ENCODE measurements at regions not wholly inside any gene's neighbourhood (a gene's known extent, or its start where the extent isn't known, plus 50 kb on each side); places are given as distances from the start of the nearest gene placed in this dataset.

- TF ChIP-seq CTCF (IDR thresholded peaks at IDR 0.05; ENCODE audit: low read depth, low read length): no peak
- H3K4me3 ChIP-seq (ENCODE audit: low read depth, low read length): no peak overlapping the region
Observed at GRCh38 chr5:81820318-81820636, 69.4 kb upstream of the SSBP2 start.

GRCh38 chr5:81819556-81820317 lies 68.8 kb upstream of the SSBP2 start:
- H3K4me3 ChIP-seq (ENCODE audit: low read depth, low read length): no peak overlapping the region
- no peak for TF ChIP-seq CTCF (IDR thresholded peaks at IDR 0.05; ENCODE audit: low read depth, low read length)

- H3K4me3 ChIP-seq (ENCODE audit: low read depth, low read length): no peak overlapping the region
- no peak for TF ChIP-seq CTCF (IDR thresholded peaks at IDR 0.05; ENCODE audit: low read depth, low read length)
Observed at GRCh38 chr5:81817980-81818379, 67.1 kb upstream of the SSBP2 start.

- no peak overlapping the region for H3K4me3 ChIP-seq (ENCODE audit: low read depth, low read length)
- TF ChIP-seq CTCF (IDR thresholded peaks at IDR 0.05; ENCODE audit: low read depth, low read length): no peak
Observed at GRCh38 chr5:81817086-81817485, 66.2 kb upstream of the SSBP2 start.

GRCh38 chr5:81815321-81815720 lies 64.4 kb upstream of the SSBP2 start:
- no peak for TF ChIP-seq CTCF (IDR thresholded peaks at IDR 0.05; ENCODE audit: low read depth, low read length)
- no peak overlapping the region for H3K4me3 ChIP-seq (ENCODE audit: low read depth, low read length)

- no peak overlapping the region for H3K4me3 ChIP-seq (ENCODE audit: low read depth, low read length)
- no peak for TF ChIP-seq CTCF (IDR thresholded peaks at IDR 0.05; ENCODE audit: low read depth, low read length)
Observed at GRCh38 chr5:81808106-81808505, 57.2 kb upstream of the SSBP2 start.

- TF ChIP-seq CTCF (IDR thresholded peaks at IDR 0.05; ENCODE audit: low read depth, low read length): no peak
- H3K4me3 ChIP-seq (ENCODE audit: low read depth, low read length): no peak overlapping the region
Observed at GRCh38 chr5:81805086-81805485, 54.2 kb upstream of the SSBP2 start.
